Ascending aorta (tissue), 2 donors: ENCODE measurements at regions not wholly inside any gene's neighbourhood (a gene's known extent, or its start where the extent isn't known, plus 50 kb on each side); places are given as distances from the start of the nearest gene placed in this dataset.

ENCODE experiments used
- DNase-seq, 2 donors: peaks; one replicate each; pipeline ENCODE4 v3.0.0-alpha.2; 2019; ENCODE audit warnings: low spot score in 2 of 2
- H3K27ac ChIP-seq, 2 donors: fragments of 200-600 bp; sonication (generic); one replicate each; pipeline ENCODE4 v1.5.1; 2016 to 2017; ENCODE audit warnings: mild to moderate bottlenecking in 1 of 2
- H3K27me3 ChIP-seq: fragments of 200-600 bp; sonication (generic); one replicate; pipeline ENCODE4 v1.5.1; 2017
- H3K36me3 ChIP-seq, 2 donors: fragments of 200-600 bp; sonication (generic); one replicate each; pipeline ENCODE4 v1.5.1; 2016
- H3K4me1 ChIP-seq, 2 donors: fragments of 200-600 bp; sonication (generic); one replicate each; pipeline ENCODE4 v1.5.1; 2016 to 2017; ENCODE audit warnings: mild to moderate bottlenecking in 1 of 2
- H3K4me3 ChIP-seq, 2 donors: fragments of 200-600 bp; sonication (generic); one replicate each; pipeline ENCODE4 v1.5.1; 2016 to 2017; ENCODE audit warnings: mild to moderate bottlenecking in 1 of 2
- H3K9me3 ChIP-seq, 2 donors: fragments of 200-600 bp; sonication (generic); one replicate each; pipeline ENCODE4 v1.5.1; 2016
- CTCF ChIP-seq, 3 experiments: fragments of 200-600 bp in 2 of 3; fragments of 450-650 bp in 1 of 3; sonication (generic) in 2 of 3; IDR thresholded peaks; one replicate each; pipeline ENCODE4 v1.5.1; 2016 to 2019; ENCODE audit warnings: antibody characterized with exemption in 3 of 3, mild to moderate bottlenecking in 1 of 3, moderate library complexity in 1 of 3
- intact Hi-C: fragments of 100-400 bp; cut with DNase I; formaldehyde crosslinking; loops from one replicate; pipeline ENCODE4 v1.15.1; 2023

GRCh38 chr10:55464083-55464482, 663.1 kb upstream of the PCDH15 start:
- H3K4me3 ChIP-seq: no peak overlapping the region
- no peaks in the 10 kb centered on the region for H3K4me1 ChIP-seq
- DNase-seq: no peak
- no peaks in the 10 kb centered on the region for H3K9me3 ChIP-seq
- no peaks in the 10 kb centered on the region for H3K36me3 ChIP-seq
- H3K27me3 ChIP-seq: no peaks in the 10 kb centered on the region
- intact Hi-C loops: no loop called here
- TF ChIP-seq CTCF (IDR thresholded peaks at IDR 0.05): no peak
- no peak overlapping the region for H3K27ac ChIP-seq

- Histone ChIP-seq H3K4me1 (no peaks in the 10 kb centered on the region), H3K4me3 (no peak overlapping the region), H3K27me3 (no peaks in the 10 kb centered on the region), H3K27ac (no peak overlapping the region), H3K36me3 (no peaks in the 10 kb centered on the region), H3K9me3 (no peaks in the 10 kb centered on the region)
- no peak for TF ChIP-seq CTCF (IDR thresholded peaks at IDR 0.05)
- no peak for DNase-seq
- intact Hi-C loops: no loop called here
Measured at GRCh38 chr10:55460008-55460407, 659.0 kb upstream of the PCDH15 start.

GRCh38 chr10:55449981-55450380, 649.0 kb upstream of the PCDH15 start:
- Histone ChIP-seq H3K36me3 (no peaks in the 10 kb centered on the region), H3K9me3 (no peaks in the 10 kb centered on the region), H3K4me3 (no peak overlapping the region), H3K27ac (no peak overlapping the region), H3K27me3 (no peaks in the 10 kb centered on the region), H3K4me1 (no peaks in the 10 kb centered on the region)
- intact Hi-C loops: no loop called here
- TF ChIP-seq CTCF (IDR thresholded peaks at IDR 0.05): no peak
- DNase-seq: no peak

GRCh38 chr10:55446441-55447002, 645.5 kb upstream of the PCDH15 start:
- TF ChIP-seq CTCF (IDR thresholded peaks at IDR 0.05): no peak
- no peaks in the 10 kb centered on the region for H3K9me3 ChIP-seq
- no peak overlapping the region for H3K4me3 ChIP-seq
- H3K27me3 ChIP-seq: no peaks in the 10 kb centered on the region
- no peak overlapping the region for H3K27ac ChIP-seq
- no peak for DNase-seq
- H3K4me1 ChIP-seq: no peaks in the 10 kb centered on the region
- intact Hi-C loops: no loop called here
- H3K36me3 ChIP-seq: no peaks in the 10 kb centered on the region

- DNase-seq: no peak
- Histone ChIP-seq H3K27ac (no peak overlapping the region), H3K4me1 (no peaks in the 10 kb centered on the region), H3K9me3 (no peaks in the 10 kb centered on the region), H3K36me3 (no peaks in the 10 kb centered on the region), H3K4me3 (no peak overlapping the region), H3K27me3 (no peaks in the 10 kb centered on the region)
- intact Hi-C loops: no loop called here
- TF ChIP-seq CTCF (IDR thresholded peaks at IDR 0.05): no peak
Measured at GRCh38 chr10:55441777-55442176, 640.7 kb upstream of the PCDH15 start.

- no peak overlapping the region for H3K4me3 ChIP-seq
- intact Hi-C loops: no loop called here
- H3K27me3 ChIP-seq: no peaks in the 10 kb centered on the region
- no peaks in the 10 kb centered on the region for H3K4me1 ChIP-seq
- H3K9me3 ChIP-seq: no peaks in the 10 kb centered on the region
- no peak for DNase-seq
- no peak for TF ChIP-seq CTCF (IDR thresholded peaks at IDR 0.05)
- H3K27ac ChIP-seq: no peak overlapping the region
- no peaks in the 10 kb centered on the region for H3K36me3 ChIP-seq
Measured at GRCh38 chr10:55426138-55426537, 625.1 kb upstream of the PCDH15 start.
